GM12878 (cell line): ENCODE measurements at regions not wholly inside any gene's neighbourhood (a gene's known extent, or its start where the extent isn't known, plus 50 kb on each side); places are given as distances from the start of the nearest gene placed in this dataset.

Experiments used
- POLR2A ChIP-seq: IDR thresholded peaks from 2 replicates; pipeline ENCODE4 v1.6.1; 2011; ENCODE audit warnings: low read depth, mild to moderate bottlenecking, low read length
- ZBTB40 ChIP-seq: fragments of 450-650 bp; IDR thresholded peaks from 2 replicates; pipeline ENCODE4 v1.6.1; 2016; ENCODE audit warnings: mild to moderate bottlenecking, moderate library complexity, borderline replicate concordance

GRCh38 chr16:55145771-55146603 is 178.0 kb upstream of the IRX6 start:
- no peak for TF ChIP-seq POLR2A
- no peak for TF ChIP-seq ZBTB40
